OCI-LY3 (cell line): ENCODE measurements at regions not wholly inside any gene's neighbourhood (a gene's known extent, or its start where the extent isn't known, plus 50 kb on each side); places are given as distances from the start of the nearest gene placed in this dataset.

Experiments
- CTCF ChIP-seq: fragments of 200-600, 300-600 bp; sonication (generic); IDR thresholded peaks from 2 replicates; pipeline ENCODE4 v1.5.1; 2014; ENCODE audit warnings: antibody characterized with exemption, low read length, low read depth
- EZH2phosphoT487 ChIP-seq: fragments of 200-600 bp; shearing (Covaris generic); IDR thresholded peaks from 2 replicates; pipeline ENCODE4 v1.6.1; 2018; ENCODE audit warnings: antibody characterized with exemption, mixed run types, low read depth

GRCh38 chrX:926991-927390 lies 285.5 kb downstream of the CRLF2 start:
- TF ChIP-seq CTCF (no peak), EZH2phosphoT487 (no peak)
